Limb (tissue), 2 donors: ENCODE measurements at regions not wholly inside any gene's neighbourhood (a gene's known extent, or its start where the extent isn't known, plus 50 kb on each side); places are given as distances from the start of the nearest gene placed in this dataset.
"Not testable (repeated sequence)": the region's sequence is repeated elsewhere in the genome, so short reads cannot be mapped to it uniquely, and the experiment has no call there.

Source experiments
- DNase-seq, 2 donors: peaks; one replicate each; pipeline ENCODE4 v3.0.0-alpha.2; 2016; ENCODE audit errors: extremely low spot score in 2 of 2

- not testable (repeated sequence) for DNase-seq
Observed at GRCh38 chr4:4136621-4137020, 90.1 kb downstream of the OTOP1 start.
